RWPE1 (cell line): ENCODE measurements at regions not wholly inside any gene's neighbourhood (a gene's known extent, or its start where the extent isn't known, plus 50 kb on each side); places are given as distances from the start of the nearest gene placed in this dataset.

Source experiments
- CTCF ChIA-PET: fragments of 350-600 bp; sonication (Branson Sonifier 250); formaldehyde crosslinking; extraction: SDS; loops from one replicate; lab custom pipeline; 2021; lab: Yijun Ruan, JAX
- POLR2A ChIA-PET: fragments of 400-600 bp; formaldehyde crosslinking; extraction: SDS; loops from one replicate; lab custom pipeline; 2020; ENCODE audit warnings: antibody characterized with exemption; ENCODE audit not compliant: low non-redundant PET; lab: Yijun Ruan, JAX
- DNase-seq: peaks from one replicate; pipeline ENCODE4 v3.0.0; 2012; ENCODE audit warnings: low spot score
- H3K27ac ChIP-seq: fragments of 450-650 bp; 2 replicates; pipeline ENCODE4 v1.5.1; 2017
- TF ChIP-seq, protein P1 (sequence below): fragments of 450-650 bp; conservative IDR thresholded peaks from 2 replicates; pipeline ENCODE4 v1.5.1; 2017; ENCODE audit warnings: low read depth, mild to moderate bottlenecking

DNA sequence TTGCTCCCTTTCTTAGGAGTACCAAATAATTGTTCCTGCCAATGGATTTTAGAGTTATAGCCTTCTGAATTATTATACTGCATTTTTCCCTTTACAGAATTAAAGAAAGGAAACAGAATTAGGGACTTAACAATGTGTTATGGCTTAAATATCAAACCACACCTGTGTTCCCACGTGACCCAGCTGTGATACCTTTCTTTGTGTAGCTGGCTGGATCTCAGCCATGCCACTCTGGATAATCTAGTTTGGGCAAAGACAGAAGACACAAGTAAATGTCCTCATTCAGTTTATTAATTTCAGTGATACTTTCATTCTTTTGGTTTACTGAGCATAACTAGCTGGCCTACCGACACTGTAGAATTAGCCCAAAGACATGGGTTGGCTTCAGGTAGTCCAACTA is 417.2 kb upstream of the ADAMTS16 start:
- POLR2A ChIA-PET = no interaction called here
- TF ChIP-seq, protein P1, sequence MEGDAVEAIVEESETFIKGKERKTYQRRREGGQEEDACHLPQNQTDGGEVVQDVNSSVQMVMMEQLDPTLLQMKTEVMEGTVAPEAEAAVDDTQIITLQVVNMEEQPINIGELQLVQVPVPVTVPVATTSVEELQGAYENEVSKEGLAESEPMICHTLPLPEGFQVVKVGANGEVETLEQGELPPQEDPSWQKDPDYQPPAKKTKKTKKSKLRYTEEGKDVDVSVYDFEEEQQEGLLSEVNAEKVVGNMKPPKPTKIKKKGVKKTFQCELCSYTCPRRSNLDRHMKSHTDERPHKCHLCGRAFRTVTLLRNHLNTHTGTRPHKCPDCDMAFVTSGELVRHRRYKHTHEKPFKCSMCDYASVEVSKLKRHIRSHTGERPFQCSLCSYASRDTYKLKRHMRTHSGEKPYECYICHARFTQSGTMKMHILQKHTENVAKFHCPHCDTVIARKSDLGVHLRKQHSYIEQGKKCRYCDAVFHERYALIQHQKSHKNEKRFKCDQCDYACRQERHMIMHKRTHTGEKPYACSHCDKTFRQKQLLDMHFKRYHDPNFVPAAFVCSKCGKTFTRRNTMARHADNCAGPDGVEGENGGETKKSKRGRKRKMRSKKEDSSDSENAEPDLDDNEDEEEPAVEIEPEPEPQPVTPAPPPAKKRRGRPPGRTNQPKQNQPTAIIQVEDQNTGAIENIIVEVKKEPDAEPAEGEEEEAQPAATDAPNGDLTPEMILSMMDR = no peak
- CTCF ChIA-PET = no interaction called here

DNA sequence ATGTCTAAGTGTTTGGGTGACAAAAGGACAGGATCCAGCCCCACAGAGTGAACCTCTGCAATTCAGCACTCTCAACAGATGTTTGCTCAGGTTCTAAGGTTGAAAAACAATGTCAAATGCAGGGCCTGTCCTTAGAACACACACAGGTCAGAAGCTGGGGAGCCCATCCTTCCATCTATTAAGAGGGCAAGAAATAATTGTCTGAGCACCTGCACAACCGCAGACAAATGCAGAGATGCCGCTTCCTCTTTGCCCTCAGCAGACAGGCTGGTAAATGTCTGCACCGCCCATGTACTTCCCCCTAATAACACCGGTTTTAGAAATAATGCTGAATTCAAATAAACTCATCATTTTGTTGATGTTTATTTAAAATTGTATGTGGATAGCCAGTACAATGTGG is 414.5 kb upstream of the ADAMTS16 start:
- ChIA-PET CTCF (no interaction called here), POLR2A (no interaction called here)
- no peak overlapping the region for H3K27ac ChIP-seq
- TF ChIP-seq, protein P1 = no peak
- DNase-seq = no peak

More for the DNA sequence above, 417.2 kb upstream of the ADAMTS16 start:
- no peak for DNase-seq
- no peak overlapping the region for H3K27ac ChIP-seq

DNA sequence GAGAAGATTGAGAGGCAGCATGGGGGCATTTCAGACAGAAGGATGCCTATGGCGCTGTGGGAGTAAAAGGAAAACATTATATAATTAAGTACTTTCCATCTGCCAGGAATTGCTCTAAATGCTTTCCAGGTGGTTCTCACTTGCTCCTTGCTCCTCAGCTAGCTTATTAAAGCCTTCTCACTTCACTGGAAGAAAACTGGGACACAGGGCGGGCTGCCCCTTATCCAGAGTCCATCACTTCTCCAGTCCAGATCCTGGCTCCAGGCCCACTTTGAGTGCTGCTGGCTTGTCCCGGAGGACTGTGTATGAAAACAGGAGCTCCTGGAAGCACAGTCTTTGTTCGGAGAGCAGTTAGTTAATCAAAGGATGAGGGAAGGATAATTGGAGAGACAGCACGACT is 409.9 kb upstream of the ADAMTS16 start:
- POLR2A ChIA-PET = no interaction called here
- no peak overlapping the region for H3K27ac ChIP-seq
- TF ChIP-seq, protein P1 = no peak
- CTCF ChIA-PET = no interaction called here
- no peak for DNase-seq

DNA sequence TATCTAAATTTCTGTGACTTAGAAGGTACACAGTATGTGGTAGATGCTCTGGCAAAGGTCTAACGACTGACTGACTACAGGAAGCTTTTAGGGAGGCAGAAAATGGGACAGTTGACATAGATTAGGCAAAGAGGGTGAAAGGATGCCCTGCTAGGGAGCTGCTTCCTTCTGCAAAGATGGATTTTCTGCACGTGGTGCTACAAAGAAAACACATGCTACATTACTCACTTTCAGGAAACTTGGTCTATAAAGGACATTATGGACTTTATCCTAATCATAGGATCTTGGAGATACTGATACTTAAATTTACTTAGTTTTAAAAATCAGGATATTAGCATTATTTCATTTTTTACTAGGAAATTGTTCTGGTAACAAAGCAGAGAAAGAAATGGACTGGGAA is 405.8 kb upstream of the ADAMTS16 start:
- ChIA-PET POLR2A (no interaction called here), CTCF (no interaction called here)
- TF ChIP-seq, protein P1 = no peak
- DNase-seq = no peak
- H3K27ac ChIP-seq = no peak overlapping the region

DNA sequence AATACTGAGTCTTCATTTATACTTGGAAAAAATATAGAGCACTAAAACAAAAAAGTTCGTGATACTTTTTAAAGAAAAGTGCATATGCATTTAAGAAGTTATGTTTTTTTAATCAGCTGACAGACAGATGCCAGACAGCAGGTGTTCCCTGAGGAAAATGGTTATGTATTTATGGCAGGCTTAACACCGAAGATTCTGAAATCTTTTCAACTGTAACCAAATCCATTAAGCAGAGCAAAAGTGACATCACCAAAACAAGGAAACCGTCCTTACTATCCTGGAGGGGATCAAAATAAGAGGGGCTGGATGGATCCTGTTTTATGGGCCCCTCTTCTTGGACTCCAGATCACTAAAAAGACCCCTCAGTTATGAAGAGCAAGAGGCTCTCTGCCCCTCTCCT is 404.9 kb upstream of the ADAMTS16 start:
- TF ChIP-seq, protein P1 = no peak
- DNase-seq = no peak
- ChIA-PET CTCF (no interaction called here), POLR2A (no interaction called here)
- H3K27ac ChIP-seq = no peak overlapping the region

DNA sequence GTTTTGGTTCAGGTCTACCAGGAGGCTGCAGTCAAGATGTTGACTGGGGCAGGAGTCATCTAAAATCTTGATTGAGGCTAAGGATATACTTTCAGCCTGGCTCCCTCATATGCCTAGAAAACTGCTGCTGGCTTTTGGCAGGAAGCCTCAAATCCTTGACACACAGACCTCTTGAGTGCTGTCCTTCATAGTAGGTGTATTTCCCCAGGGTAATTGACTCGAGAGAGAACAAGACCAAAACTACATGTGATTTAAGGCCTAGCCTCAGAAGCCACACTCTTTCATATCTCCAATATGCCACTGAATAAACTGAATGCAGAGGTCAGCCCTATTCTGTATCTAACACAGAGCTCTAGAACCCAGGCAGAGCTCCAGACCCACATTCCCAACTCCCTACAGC is 402.3 kb upstream of the ADAMTS16 start:
- TF ChIP-seq, protein P1 = no peak
- ChIA-PET CTCF (no interaction called here), POLR2A (no interaction called here)
- no peak overlapping the region for H3K27ac ChIP-seq
- no peak for DNase-seq

DNA sequence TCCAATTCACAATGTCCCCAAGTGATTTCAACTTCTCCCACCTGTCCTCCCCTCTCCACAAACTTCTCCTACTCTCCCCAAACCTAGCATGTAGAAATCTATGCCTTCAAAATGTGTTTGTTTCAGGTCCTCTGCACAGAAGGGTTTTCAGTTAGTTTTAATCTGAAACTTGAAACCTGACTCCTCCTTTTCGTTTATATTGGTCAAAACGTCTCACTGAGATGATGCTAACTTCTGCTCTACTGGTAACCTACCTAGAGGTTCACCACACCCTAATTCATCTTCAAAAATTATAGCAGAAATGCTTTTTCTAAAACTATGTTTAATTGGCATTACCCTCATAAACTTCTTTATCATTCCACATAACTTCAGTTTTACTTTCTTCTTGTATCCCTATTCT is 401.8 kb upstream of the ADAMTS16 start:
- H3K27ac ChIP-seq = no peak overlapping the region
- TF ChIP-seq, protein P1 = no peak
- ChIA-PET POLR2A (no interaction called here), CTCF (no interaction called here)
- no peak for DNase-seq
